ENCODE measurements at regions not wholly inside any gene's neighbourhood (a gene's known extent, or its start where the extent isn't known, plus 50 kb on each side); places are given as distances from the start of the nearest gene placed in this dataset.

- TF ChIP-seq POLR2AphosphoS5 (IDR thresholded peaks at IDR 0.05), result no peak
- no peak for TF ChIP-seq TAF1 (IDR thresholded peaks at IDR 0.05; ENCODE audit: low read depth)
- no peak for TF ChIP-seq MXI1 (conservative IDR thresholded peaks at IDR 0.05; ENCODE audit: poor library complexity, severe bottlenecking)
- no peak for TF ChIP-seq EP300 (conservative IDR thresholded peaks at IDR 0.05; ENCODE audit: poor library complexity, severe bottlenecking)
- TF ChIP-seq REST (IDR thresholded peaks at IDR 0.05; ENCODE audit: borderline replicate concordance), result no peak
- TF ChIP-seq CTCF (IDR thresholded peaks at IDR 0.05; ENCODE audit: poor library complexity, severe bottlenecking), result no peak
- TF ChIP-seq SMC3 (conservative IDR thresholded peaks at IDR 0.05; ENCODE audit: poor library complexity), result no peak
- no peak for TF ChIP-seq EZH2 (IDR thresholded peaks at IDR 0.05; ENCODE audit: borderline replicate concordance, insufficient read depth, low read length, poor library complexity, severe bottlenecking)
- TF ChIP-seq RAD21 (conservative IDR thresholded peaks at IDR 0.05), result no peak
- Histone ChIP-seq H3K36me3 (ENCODE audit: insufficient read depth, low read length) (no peaks in the 10 kb centered on the region), H4K20me1 (ENCODE audit: insufficient read depth) (no peaks in the 10 kb centered on the region), H3K79me2 (replicated peaks; ENCODE audit: insufficient read depth, low read length) (no peaks in the 10 kb centered on the region), H2AFZ (ENCODE audit: low read depth, low read length) (no peak overlapping the region), H3F3A (ENCODE audit: insufficient read depth, low read length, poor library complexity, severe bottlenecking) (no peaks in the 10 kb centered on the region), H3K4me2 (ENCODE audit: low read length) (no peak overlapping the region), H3K4me3 (ENCODE audit: low read length) (no peak overlapping the region), H3K9me3 (ENCODE audit: low read length) (no peaks in the 10 kb centered on the region), H3K9ac (ENCODE audit: low read length) (no peak overlapping the region), H3K27ac (ENCODE audit: low read length) (no peak overlapping the region), H3K27me3 (ENCODE audit: insufficient read depth, low read depth, low read length) (no peaks in the 10 kb centered on the region), H3K9me2 (ENCODE audit: insufficient read depth, low read length) (no peaks in the 10 kb centered on the region)
These were observed 178.7 kb downstream of the EN1 start for GRCh38 chr2:118668431-118669424.

GRCh38 chr2:118667964-118668363 lies 179.5 kb downstream of the EN1 start:
- Histone ChIP-seq H3K4me2 (ENCODE audit: low read length) (no peak overlapping the region), H3K27ac (ENCODE audit: low read length) (no peak overlapping the region)

More at GRCh38 chr2:118667964-118668363, 179.5 kb downstream of the EN1 start:
- Histone ChIP-seq H3K27me3 (ENCODE audit: insufficient read depth, low read depth, low read length) (no peaks in the 10 kb centered on the region), H3K9me3 (ENCODE audit: low read length) (no peaks in the 10 kb centered on the region), H4K20me1 (ENCODE audit: insufficient read depth) (no peaks in the 10 kb centered on the region), H3F3A (ENCODE audit: insufficient read depth, low read length, poor library complexity, severe bottlenecking) (no peaks in the 10 kb centered on the region), H3K4me3 (ENCODE audit: low read length) (no peak overlapping the region), H3K79me2 (replicated peaks; ENCODE audit: insufficient read depth, low read length) (no peaks in the 10 kb centered on the region), H3K36me3 (ENCODE audit: insufficient read depth, low read length) (no peaks in the 10 kb centered on the region), H3K9me2 (ENCODE audit: insufficient read depth, low read length) (no peaks in the 10 kb centered on the region), H3K9ac (ENCODE audit: low read length) (no peak overlapping the region), H2AFZ (ENCODE audit: low read depth, low read length) (no peak overlapping the region)
- TF ChIP-seq TAF1 (IDR thresholded peaks at IDR 0.05; ENCODE audit: low read depth) (no peak), EP300 (conservative IDR thresholded peaks at IDR 0.05; ENCODE audit: poor library complexity, severe bottlenecking) (no peak), MXI1 (conservative IDR thresholded peaks at IDR 0.05; ENCODE audit: poor library complexity, severe bottlenecking) (no peak), EZH2 (IDR thresholded peaks at IDR 0.05; ENCODE audit: borderline replicate concordance, insufficient read depth, low read length, poor library complexity, severe bottlenecking) (no peak), POLR2AphosphoS5 (IDR thresholded peaks at IDR 0.05) (no peak), RAD21 (conservative IDR thresholded peaks at IDR 0.05) (no peak), REST (IDR thresholded peaks at IDR 0.05; ENCODE audit: borderline replicate concordance) (no peak), CTCF (IDR thresholded peaks at IDR 0.05; ENCODE audit: poor library complexity, severe bottlenecking) (no peak), SMC3 (conservative IDR thresholded peaks at IDR 0.05; ENCODE audit: poor library complexity) (no peak)
